Epithelial cell of proximal tubule (primary cell): ENCODE measurements at regions not wholly inside any gene's neighbourhood (a gene's known extent, or its start where the extent isn't known, plus 50 kb on each side); places are given as distances from the start of the nearest gene placed in this dataset.

Source experiments
- DNase-seq: peaks from one replicate; pipeline ENCODE4 v3.0.0-alpha.2; 2011; ENCODE audit warnings: low read depth
- H3K4me3 ChIP-seq: 2 replicates; pipeline ENCODE4 v1.5.1; 2011; ENCODE audit warnings: low read depth, mild to moderate bottlenecking, low read length
- TF ChIP-seq, protein P1 (sequence below): conservative IDR thresholded peaks from 2 replicates; pipeline ENCODE4 v1.5.1; 2012; ENCODE audit warnings: low read depth, mild to moderate bottlenecking, low read length

DNA sequence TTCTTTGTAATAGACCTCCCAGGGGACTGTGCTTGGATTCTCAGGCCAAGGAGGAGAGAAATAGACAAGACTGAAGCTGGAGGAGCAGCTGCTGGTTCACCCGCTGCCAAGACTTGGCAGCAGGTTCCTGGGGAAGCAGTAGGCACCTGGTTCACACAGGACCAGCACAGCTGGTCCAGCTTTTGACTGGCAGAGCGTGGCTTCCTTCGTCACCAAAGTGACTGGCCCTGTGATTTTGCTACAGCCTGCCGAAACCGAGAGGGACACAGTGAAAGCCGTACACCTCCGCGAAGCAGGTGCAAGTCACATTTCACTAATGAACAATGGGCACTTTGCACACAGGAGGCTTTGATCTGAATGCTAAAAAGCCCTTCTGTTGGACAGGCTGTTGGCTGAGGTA, 199.0 kb downstream of the RNF144B start:
- TF ChIP-seq, protein P1, sequence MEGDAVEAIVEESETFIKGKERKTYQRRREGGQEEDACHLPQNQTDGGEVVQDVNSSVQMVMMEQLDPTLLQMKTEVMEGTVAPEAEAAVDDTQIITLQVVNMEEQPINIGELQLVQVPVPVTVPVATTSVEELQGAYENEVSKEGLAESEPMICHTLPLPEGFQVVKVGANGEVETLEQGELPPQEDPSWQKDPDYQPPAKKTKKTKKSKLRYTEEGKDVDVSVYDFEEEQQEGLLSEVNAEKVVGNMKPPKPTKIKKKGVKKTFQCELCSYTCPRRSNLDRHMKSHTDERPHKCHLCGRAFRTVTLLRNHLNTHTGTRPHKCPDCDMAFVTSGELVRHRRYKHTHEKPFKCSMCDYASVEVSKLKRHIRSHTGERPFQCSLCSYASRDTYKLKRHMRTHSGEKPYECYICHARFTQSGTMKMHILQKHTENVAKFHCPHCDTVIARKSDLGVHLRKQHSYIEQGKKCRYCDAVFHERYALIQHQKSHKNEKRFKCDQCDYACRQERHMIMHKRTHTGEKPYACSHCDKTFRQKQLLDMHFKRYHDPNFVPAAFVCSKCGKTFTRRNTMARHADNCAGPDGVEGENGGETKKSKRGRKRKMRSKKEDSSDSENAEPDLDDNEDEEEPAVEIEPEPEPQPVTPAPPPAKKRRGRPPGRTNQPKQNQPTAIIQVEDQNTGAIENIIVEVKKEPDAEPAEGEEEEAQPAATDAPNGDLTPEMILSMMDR, result no peak
- no peak overlapping the region for H3K4me3 ChIP-seq
- DNase-seq, result no peak

DNA sequence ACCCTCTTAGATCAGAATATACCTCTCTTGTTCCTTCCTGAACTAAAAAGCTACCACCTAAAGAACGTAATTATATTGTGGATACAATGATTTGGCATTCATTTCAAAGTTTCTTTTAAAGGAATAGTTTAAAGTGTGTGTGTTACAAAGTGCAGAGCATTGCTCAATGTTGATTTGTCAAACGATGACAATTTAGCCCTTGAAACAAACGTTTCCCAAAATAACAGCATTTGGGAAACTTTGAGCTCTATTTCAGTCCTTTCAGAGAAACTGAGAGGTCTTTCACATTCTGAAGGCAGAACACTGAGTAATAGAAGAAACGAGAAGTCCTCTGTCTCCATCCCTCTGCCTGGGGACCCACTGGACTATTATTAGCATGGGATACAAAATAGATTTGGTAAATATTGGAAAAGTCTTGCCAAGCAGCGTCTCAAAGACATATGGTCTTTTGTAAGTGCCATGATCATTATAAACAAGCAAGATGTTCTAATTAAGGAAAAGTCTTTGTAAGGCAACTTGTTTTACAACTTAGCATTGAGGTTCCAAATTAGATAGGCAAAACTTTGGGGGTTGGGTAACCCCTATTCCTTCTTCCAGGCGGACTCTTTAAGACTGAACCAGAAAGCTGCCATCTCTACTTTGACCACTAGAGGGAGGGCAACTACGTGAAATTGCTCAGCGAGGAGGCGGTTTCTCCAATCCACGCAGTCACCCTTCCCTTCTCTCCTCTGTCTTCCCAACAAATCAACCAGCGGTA, 208.8 kb downstream of the RNF144B start:
- H3K4me3 ChIP-seq, result no peak overlapping the region
- TF ChIP-seq, protein P1, result peak; percentile 95
- DNase-seq, result peak; percentile 25

DNA sequence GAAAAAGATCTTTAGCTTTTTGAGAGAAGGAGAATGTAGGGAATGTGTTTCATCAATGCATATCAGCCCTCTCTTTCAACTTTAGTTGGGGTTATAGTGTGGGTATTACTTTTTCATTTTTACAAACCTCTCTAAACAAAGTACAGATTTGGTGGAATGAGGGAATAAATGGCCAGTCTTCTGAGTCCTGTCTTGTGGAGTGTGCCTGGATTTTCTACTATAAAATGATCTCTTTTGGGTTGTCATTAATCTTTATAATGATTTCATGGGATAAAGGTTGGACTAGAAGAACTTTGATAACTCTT, 209.3 kb downstream of the RNF144B start:
- DNase-seq, result no peak
- no peak overlapping the region for H3K4me3 ChIP-seq
- TF ChIP-seq, protein P1, result no peak

DNA sequence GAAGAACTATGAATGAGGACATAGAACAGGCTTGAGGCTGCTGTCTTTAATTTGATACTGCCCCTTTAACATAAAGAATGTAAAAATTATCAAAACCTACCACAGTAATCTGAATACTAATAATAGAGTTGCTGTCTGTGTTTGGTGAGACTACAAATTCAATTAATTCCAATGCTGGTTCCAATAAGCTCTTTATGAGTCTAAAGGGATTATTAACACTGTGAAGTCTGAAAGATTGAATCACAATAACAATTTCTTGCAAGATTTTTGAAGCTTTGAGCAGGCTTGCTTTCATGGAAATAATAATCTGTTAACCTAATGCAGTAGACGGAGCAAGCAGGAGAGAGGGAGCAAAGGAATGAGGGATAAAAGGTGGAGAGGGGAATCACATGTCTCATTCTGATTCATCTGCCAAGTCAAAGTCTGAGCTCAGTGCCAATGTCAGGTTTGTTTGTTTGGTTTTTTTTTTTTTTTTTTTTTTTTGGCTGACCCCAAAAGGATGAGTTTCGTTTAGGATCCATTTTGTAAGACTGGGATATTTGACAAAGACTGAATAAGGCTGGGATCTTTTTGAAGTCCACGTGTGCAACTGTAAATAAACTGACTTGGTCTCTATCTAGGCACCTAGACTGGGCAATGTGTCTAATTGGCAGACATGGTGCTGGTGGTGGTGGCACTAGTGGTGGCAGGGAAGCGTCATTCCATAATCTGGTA, 211.6 kb downstream of the RNF144B start:
- no peak for DNase-seq
- TF ChIP-seq, protein P1, result no peak

DNA sequence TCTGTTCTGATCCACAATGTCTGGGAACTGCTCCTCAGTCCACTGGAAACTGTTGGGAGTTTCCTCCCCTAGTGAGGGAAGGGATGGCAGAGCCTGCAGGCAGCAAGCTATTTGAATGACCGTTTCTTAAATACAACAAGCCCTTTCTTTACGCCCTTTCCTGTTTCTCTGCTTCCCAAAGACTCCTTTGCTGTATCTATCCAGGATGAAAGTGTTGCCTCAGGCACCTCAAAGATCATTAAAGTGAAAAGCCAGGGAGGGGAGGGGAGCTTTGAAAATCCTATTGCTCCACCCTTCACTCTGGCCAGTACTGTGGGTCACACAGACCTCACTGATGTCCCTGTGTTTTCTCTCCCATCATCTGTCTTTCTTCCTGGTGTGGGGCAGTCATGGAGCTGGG, 213.1 kb downstream of the RNF144B start:
- no peak overlapping the region for H3K4me3 ChIP-seq
- TF ChIP-seq, protein P1, result no peak
- DNase-seq, result no peak

More for the DNA sequence above, 211.6 kb downstream of the RNF144B start:
- H3K4me3 ChIP-seq, result no peak overlapping the region

DNA sequence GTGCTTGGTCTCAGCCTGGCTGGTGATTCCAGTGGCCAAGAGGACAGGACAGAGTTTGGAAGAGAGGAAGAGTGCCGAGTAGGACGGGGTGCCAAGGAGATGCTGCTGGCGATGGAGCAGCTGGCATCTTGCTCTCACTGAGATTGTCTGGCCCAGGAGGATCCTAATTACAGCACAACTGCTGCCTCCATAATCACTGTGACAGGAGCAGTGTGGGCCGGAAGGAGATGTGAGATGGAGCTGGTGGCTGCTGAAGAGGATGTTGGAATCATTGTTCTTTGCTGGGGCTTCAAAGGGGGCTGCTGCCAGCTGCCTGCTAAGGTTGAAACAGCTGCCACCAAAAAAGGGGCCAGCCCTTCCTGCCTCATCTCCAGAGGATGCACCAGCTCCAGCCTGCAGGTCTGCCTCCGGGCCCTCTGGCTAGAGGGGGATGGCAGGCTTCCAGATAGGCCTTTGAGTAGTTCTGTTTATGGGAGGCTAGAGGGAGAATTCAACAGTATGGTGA, 214.4 kb downstream of the RNF144B start:
- DNase-seq, result no peak
- TF ChIP-seq, protein P1, result no peak
- no peak overlapping the region for H3K4me3 ChIP-seq
